B cell (primary cell): ENCODE measurements at regions not wholly inside any gene's neighbourhood (a gene's known extent, or its start where the extent isn't known, plus 50 kb on each side); places are given as distances from the start of the nearest gene placed in this dataset.

Experiments
- ATAC-seq: fragments of 200-7000 bp; cut with Tn5 transposase; one replicate; pipeline ENCODE4 v1.10.0; 2021; ENCODE audit warnings: low read depth, mild to moderate bottlenecking, moderate number of reproducible peaks, moderate library complexity
- CTCF ChIA-PET: fragments of 350-600 bp; sonication (Branson Sonifier 250); formaldehyde crosslinking; loops from one replicate; lab custom pipeline; 2021; ENCODE audit warnings: antibody characterized with exemption, inconsistent platforms; lab: Charles Lee
- POLR2A ChIA-PET: fragments of 350-600 bp; sonication (Branson Sonifier 250); formaldehyde crosslinking; loops from one replicate; lab custom pipeline; 2021; ENCODE audit warnings: antibody characterized with exemption; lab: Charles Lee
- DNase-seq: peaks from one replicate; pipeline ENCODE4 v3.0.0; 2013
- H2AFZ ChIP-seq: 2 replicates; pipeline ENCODE4 v1.6.1; 2012; ENCODE audit warnings: mild to moderate bottlenecking, low read depth, low read length; ENCODE audit not compliant: insufficient read depth, poor library complexity, severe bottlenecking
- H3K27ac ChIP-seq, 2 donors: 1 replicate in 1 of 2; 2 replicates in 1 of 2; pipeline ENCODE4 v1.5.1; 2012 to 2013; ENCODE audit warnings: low read length in 2 of 2, mild to moderate bottlenecking in 2 of 2, moderate library complexity in 1 of 2
- H3K27me3 ChIP-seq, 4 experiments: fragments of 200-600 bp in 1 of 4; sonication (generic) in 1 of 4; replicated peaks in 1 of 4; 1 replicate in 2 of 4; 2 replicates in 2 of 4; pipeline versions ENCODE4 v1.6.1 to v1.7.0; 2013 to 2016; ENCODE audit warnings: low read length in 3 of 4, mild to moderate bottlenecking in 2 of 4, mixed read lengths in 1 of 4, moderate library complexity in 1 of 4; ENCODE audit not compliant: insufficient read depth in 4 of 4, control insufficient read depth in 3 of 4; ENCODE audit errors: control extremely low read depth in 1 of 4
- H3K36me3 ChIP-seq, 2 experiments: replicated peaks in 1 of 2; 1 replicate in 1 of 2; 2 replicates in 1 of 2; pipeline versions ENCODE4 v1.6.1 to v1.7.1; 2013; ENCODE audit warnings: low read length in 1 of 2; ENCODE audit not compliant: insufficient read depth in 2 of 2, control insufficient read depth in 1 of 2; ENCODE audit errors: control extremely low read depth in 1 of 2, extremely low read depth in 1 of 2
- H3K4me1 ChIP-seq, 2 donors: fragments of 200-600 bp in 1 of 2; sonication (generic) in 1 of 2; 1 replicate in 1 of 2; 2 replicates in 1 of 2; pipeline versions ENCODE4 v1.5.1 to v1.6.1; 2013 to 2017; ENCODE audit warnings: low read length in 2 of 2; ENCODE audit not compliant: control insufficient read depth in 2 of 2, insufficient read depth in 2 of 2
- H3K4me2 ChIP-seq: replicated peaks from 2 replicates; pipeline ENCODE3; 2012; ENCODE audit warnings: mild to moderate bottlenecking, low read depth, low read length; ENCODE audit not compliant: poor library complexity, severe bottlenecking
- H3K4me3 ChIP-seq, 5 experiments: fragments of 200-600 bp in 1 of 5; sonication (generic) in 1 of 5; 1 replicate in 3 of 5; 2 replicates in 2 of 5; pipeline versions ENCODE4 v1.5.1 to v1.7.0; 2011 to 2016; ENCODE audit warnings: low read length in 4 of 5, mild to moderate bottlenecking in 4 of 5, low read depth in 2 of 5, control low read depth in 1 of 5, moderate library complexity in 1 of 5; ENCODE audit not compliant: insufficient read depth in 1 of 5; ENCODE audit errors: control extremely low read depth in 1 of 5, extremely low read depth in 1 of 5
- H3K79me2 ChIP-seq: fragments of 200-600 bp; sonication (generic); one replicate; pipeline ENCODE4 v1.6.0; 2016; ENCODE audit warnings: low read length; ENCODE audit not compliant: control insufficient read depth, insufficient read depth
- H3K9ac ChIP-seq: fragments of 200-600 bp; sonication (generic); 2 replicates; pipeline ENCODE4 v1.6.1; 2017; ENCODE audit warnings: mild to moderate bottlenecking, low read length, moderate library complexity
- H3K9me3 ChIP-seq, 3 donors: one replicate each; pipeline versions ENCODE4 v1.6.1 to v1.7.1; 2013; ENCODE audit warnings: low read length in 2 of 3; ENCODE audit not compliant: control insufficient read depth in 2 of 3, insufficient read depth in 1 of 3; ENCODE audit errors: control extremely low read depth in 1 of 3
- H4K20me1 ChIP-seq: 2 replicates; pipeline ENCODE4 v1.6.0; 2012; ENCODE audit warnings: mild to moderate bottlenecking, low read length; ENCODE audit not compliant: insufficient read depth, control insufficient read depth, poor library complexity, severe bottlenecking
- H3K27ac Mint-ChIP-seq: one replicate; pipeline ENCODE4 v1.8.0; 2021; ENCODE audit warnings: mixed read lengths
- H3K27me3 Mint-ChIP-seq: one replicate; pipeline ENCODE4 v1.8.0; 2021; ENCODE audit warnings: mixed read lengths
- H3K4me1 Mint-ChIP-seq: one replicate; pipeline ENCODE4 v1.8.0; 2021; ENCODE audit warnings: mixed read lengths
- H3K4me3 Mint-ChIP-seq: one replicate; pipeline ENCODE4 v1.8.0; 2021; ENCODE audit warnings: mixed read lengths
- H3K9me3 Mint-ChIP-seq: one replicate; pipeline ENCODE4 v1.8.0; 2022; ENCODE audit warnings: mixed read lengths; ENCODE audit not compliant: insufficient read depth
- EZH2 ChIP-seq: IDR thresholded peaks from 2 replicates; pipeline ENCODE4 v1.6.1; 2012; ENCODE audit warnings: borderline replicate concordance, low read depth, mild to moderate bottlenecking, moderate library complexity, low read length; ENCODE audit not compliant: insufficient read depth, poor library complexity, severe bottlenecking
- WGBS: methylation state at CpG from one replicate; pipeline ENCODE4 v1.1.5; 2013; ENCODE audit warnings: missing lambda C conversion rate; ENCODE audit not compliant: insufficient coverage; 5-methylcytosine and 5-hydroxymethylcytosine counted together
- intact Hi-C: fragments of 100-400 bp; cut with micrococcal nuclease; formaldehyde crosslinking; loops from one replicate; pipeline ENCODE4 v1.10.0; 2022
- TF ChIP-seq, protein P1 (sequence below): fragments of 200-600 bp; IDR thresholded peaks from one replicate; pipeline ENCODE4 v1.8.0; 2022; ENCODE audit warnings: antibody characterized with exemption, mild to moderate bottlenecking

GRCh38 chr14:97524589-97525319, 727.6 kb downstream of the VRK1 start:
- POLR2A ChIA-PET, result no interaction called here
- Histone ChIP-seq H3K79me2 (no peaks in the 10 kb centered on the region), H3K27me3 (no peaks in the 10 kb centered on the region), H3K36me3 (no peaks in the 10 kb centered on the region), H3K4me2 (no peak overlapping the region), H3K4me3 (no peak overlapping the region), H3K9ac (no peak overlapping the region), H3K27ac (no peak overlapping the region), H4K20me1 (no peaks in the 10 kb centered on the region), H3K9me3 (peaks cover 0 to 6% (median 3%) of the 10 kb centered on the region in 3 donors), H3K4me1 (no peaks in the 10 kb centered on the region), H2AFZ (no peak overlapping the region)
- intact Hi-C loops, result no loop called here
- no peak overlapping the region for H3K4me3 Mint-ChIP-seq
- no peak for TF ChIP-seq EZH2
- TF ChIP-seq, protein P1, sequence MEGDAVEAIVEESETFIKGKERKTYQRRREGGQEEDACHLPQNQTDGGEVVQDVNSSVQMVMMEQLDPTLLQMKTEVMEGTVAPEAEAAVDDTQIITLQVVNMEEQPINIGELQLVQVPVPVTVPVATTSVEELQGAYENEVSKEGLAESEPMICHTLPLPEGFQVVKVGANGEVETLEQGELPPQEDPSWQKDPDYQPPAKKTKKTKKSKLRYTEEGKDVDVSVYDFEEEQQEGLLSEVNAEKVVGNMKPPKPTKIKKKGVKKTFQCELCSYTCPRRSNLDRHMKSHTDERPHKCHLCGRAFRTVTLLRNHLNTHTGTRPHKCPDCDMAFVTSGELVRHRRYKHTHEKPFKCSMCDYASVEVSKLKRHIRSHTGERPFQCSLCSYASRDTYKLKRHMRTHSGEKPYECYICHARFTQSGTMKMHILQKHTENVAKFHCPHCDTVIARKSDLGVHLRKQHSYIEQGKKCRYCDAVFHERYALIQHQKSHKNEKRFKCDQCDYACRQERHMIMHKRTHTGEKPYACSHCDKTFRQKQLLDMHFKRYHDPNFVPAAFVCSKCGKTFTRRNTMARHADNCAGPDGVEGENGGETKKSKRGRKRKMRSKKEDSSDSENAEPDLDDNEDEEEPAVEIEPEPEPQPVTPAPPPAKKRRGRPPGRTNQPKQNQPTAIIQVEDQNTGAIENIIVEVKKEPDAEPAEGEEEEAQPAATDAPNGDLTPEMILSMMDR, result no peak
- WGBS, result 94% methylated on average over 2 of the region's 7 CpGs
- peaks cover 9% of the 10 kb centered on the region for H3K9me3 Mint-ChIP-seq
- H3K27ac Mint-ChIP-seq, result no peak overlapping the region
- H3K27me3 Mint-ChIP-seq, result no peaks in the 10 kb centered on the region
- ATAC-seq, result no peak
- CTCF ChIA-PET, result no interaction called here
- no peaks in the 10 kb centered on the region for H3K4me1 Mint-ChIP-seq
- no peak for DNase-seq

- H3K27ac Mint-ChIP-seq, result no peak overlapping the region
- no peak overlapping the region for H3K4me2 ChIP-seq
- H3K4me1 ChIP-seq, result no peaks in the 10 kb centered on the region
- no peak for DNase-seq
- no peaks in the 10 kb centered on the region for H3K36me3 ChIP-seq
- intact Hi-C loops, result no loop called here
- H2AFZ ChIP-seq, result no peak overlapping the region
- no peaks in the 10 kb centered on the region for H3K27me3 ChIP-seq
- no peaks in the 10 kb centered on the region for H4K20me1 ChIP-seq
- ChIA-PET CTCF (no interaction called here), POLR2A (no interaction called here)
- no peaks in the 10 kb centered on the region for H3K79me2 ChIP-seq
- no peak for ATAC-seq
- WGBS, result 83% methylated on average over 4 of the region's 4 CpGs
- TF ChIP-seq, protein P1, result no peak
- no peak for TF ChIP-seq EZH2
- H3K27ac ChIP-seq, result no peak overlapping the region
- H3K9ac ChIP-seq, result no peak overlapping the region
- H3K4me3 ChIP-seq, result no peak overlapping the region
- peaks cover 6% of the 10 kb centered on the region for H3K9me3 Mint-ChIP-seq
- H3K27me3 Mint-ChIP-seq, result no peaks in the 10 kb centered on the region
- peaks cover 0 to 11% (median 0%) of the 10 kb centered on the region in 3 donors for H3K9me3 ChIP-seq
- H3K4me3 Mint-ChIP-seq, result no peak overlapping the region
- no peaks in the 10 kb centered on the region for H3K4me1 Mint-ChIP-seq
Measured at GRCh38 chr14:97527993-97528392, 730.8 kb downstream of the VRK1 start.
